ENCODE measurements at regions not wholly inside any gene's neighbourhood (a gene's known extent, or its start where the extent isn't known, plus 50 kb on each side); places are given as distances from the start of the nearest gene placed in this dataset.

- H3K9me2 ChIP-seq (ENCODE audit: insufficient read depth, low read length), result no peaks in the 10 kb centered on the region
- TF ChIP-seq CTCF (IDR thresholded peaks at IDR 0.05; ENCODE audit: poor library complexity, severe bottlenecking) (no peak), EP300 (conservative IDR thresholded peaks at IDR 0.05; ENCODE audit: poor library complexity, severe bottlenecking) (no peak), MXI1 (conservative IDR thresholded peaks at IDR 0.05; ENCODE audit: poor library complexity, severe bottlenecking) (no peak), TAF1 (IDR thresholded peaks at IDR 0.05; ENCODE audit: low read depth) (no peak), REST (IDR thresholded peaks at IDR 0.05; ENCODE audit: borderline replicate concordance) (no peak), SMC3 (conservative IDR thresholded peaks at IDR 0.05; ENCODE audit: poor library complexity) (no peak)
- no peaks in the 10 kb centered on the region for H3F3A ChIP-seq (ENCODE audit: insufficient read depth, low read length, poor library complexity, severe bottlenecking)
- H4K20me1 ChIP-seq (ENCODE audit: insufficient read depth), result no peaks in the 10 kb centered on the region
- H3K9ac ChIP-seq (ENCODE audit: low read length), result no peak overlapping the region
- H3K36me3 ChIP-seq (ENCODE audit: insufficient read depth, low read length), result no peaks in the 10 kb centered on the region
- no peak overlapping the region for H2AFZ ChIP-seq (ENCODE audit: low read depth, low read length)
- no peaks in the 10 kb centered on the region for H3K79me2 ChIP-seq (replicated peaks; ENCODE audit: insufficient read depth, low read length)
- H3K27me3 ChIP-seq (ENCODE audit: insufficient read depth, low read depth, low read length), result no peaks in the 10 kb centered on the region
- H3K9me3 ChIP-seq (ENCODE audit: low read length), result no peaks in the 10 kb centered on the region
- no peak overlapping the region for H3K4me2 ChIP-seq (ENCODE audit: low read length)
- H3K4me3 ChIP-seq (ENCODE audit: low read length), result no peak overlapping the region
- no peak overlapping the region for H3K27ac ChIP-seq (ENCODE audit: low read length)
Measured at GRCh38 chr16:79483336-79483735, 117.2 kb downstream of the MAF start.

- Histone ChIP-seq H2AFZ (ENCODE audit: low read depth, low read length) (no peak overlapping the region), H3F3A (ENCODE audit: insufficient read depth, low read length, poor library complexity, severe bottlenecking) (no peaks in the 10 kb centered on the region), H3K36me3 (ENCODE audit: insufficient read depth, low read length) (no peaks in the 10 kb centered on the region), H3K4me3 (ENCODE audit: low read length) (no peak overlapping the region), H3K27me3 (ENCODE audit: insufficient read depth, low read depth, low read length) (no peaks in the 10 kb centered on the region), H3K4me2 (ENCODE audit: low read length) (no peak overlapping the region), H4K20me1 (ENCODE audit: insufficient read depth) (no peaks in the 10 kb centered on the region), H3K9ac (ENCODE audit: low read length) (no peak overlapping the region), H3K27ac (ENCODE audit: low read length) (no peak overlapping the region), H3K79me2 (replicated peaks; ENCODE audit: insufficient read depth, low read length) (no peaks in the 10 kb centered on the region), H3K9me2 (ENCODE audit: insufficient read depth, low read length) (no peaks in the 10 kb centered on the region), H3K9me3 (ENCODE audit: low read length) (no peaks in the 10 kb centered on the region)
- no peak for TF ChIP-seq SMC3 (conservative IDR thresholded peaks at IDR 0.05; ENCODE audit: poor library complexity)
- no peak for TF ChIP-seq MXI1 (conservative IDR thresholded peaks at IDR 0.05; ENCODE audit: poor library complexity, severe bottlenecking)
- no peak for TF ChIP-seq REST (IDR thresholded peaks at IDR 0.05; ENCODE audit: borderline replicate concordance)
- TF ChIP-seq CTCF (IDR thresholded peaks at IDR 0.05; ENCODE audit: poor library complexity, severe bottlenecking), result no peak
- TF ChIP-seq EZH2 (IDR thresholded peaks at IDR 0.05; ENCODE audit: borderline replicate concordance, insufficient read depth, low read length, poor library complexity, severe bottlenecking), result no peak
- TF ChIP-seq POLR2AphosphoS5 (IDR thresholded peaks at IDR 0.05), result no peak
- TF ChIP-seq TAF1 (IDR thresholded peaks at IDR 0.05; ENCODE audit: low read depth), result no peak
- no peak for TF ChIP-seq RAD21 (conservative IDR thresholded peaks at IDR 0.05)
- no peak for TF ChIP-seq EP300 (conservative IDR thresholded peaks at IDR 0.05; ENCODE audit: poor library complexity, severe bottlenecking)
Measured at GRCh38 chr16:79482011-79482410, 118.5 kb downstream of the MAF start.

Measured in neural cell (in vitro differentiated cells).